Activated gamma-delta T cell treated with Interleukin-2 at 50 U/mL for 16 hours (primary cell): ENCODE measurements at regions not wholly inside any gene's neighbourhood (a gene's known extent, or its start where the extent isn't known, plus 50 kb on each side); places are given as distances from the start of the nearest gene placed in this dataset.

Experiments used
- DNase-seq: peaks from one replicate; pipeline ENCODE4 v3.0.0-alpha.2; 2020

DNA sequence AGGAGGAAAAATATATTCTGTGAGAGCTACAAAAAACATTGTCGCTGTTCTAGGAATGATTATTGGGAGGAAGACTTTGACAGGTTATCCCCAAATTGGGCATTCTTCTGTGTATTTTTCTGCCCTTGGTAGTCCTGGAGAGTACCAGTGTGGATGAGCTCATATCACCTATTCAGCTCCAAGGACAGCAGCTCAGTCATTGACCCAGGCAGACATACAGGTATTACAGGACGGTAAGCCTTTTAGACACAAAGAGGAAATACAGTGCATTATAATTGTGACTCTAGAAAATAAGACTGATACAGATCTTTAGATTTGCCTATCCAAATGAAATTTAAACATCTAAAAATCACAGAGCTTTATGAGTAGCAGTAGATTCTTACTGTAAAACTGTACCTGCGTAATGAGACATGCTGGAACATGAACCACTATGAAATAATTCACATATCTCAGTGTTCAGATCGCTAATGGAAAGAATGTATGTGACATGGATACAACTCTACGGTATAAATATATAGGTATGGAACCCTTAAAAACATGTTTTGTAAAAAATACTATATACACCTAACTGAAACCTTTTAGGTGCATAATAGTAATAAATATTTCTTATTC lies 56.0 kb downstream of the PLK2 start:
- no peak for DNase-seq

GRCh38 chr5:58401701-58402100 lies 58.2 kb downstream of the PLK2 start:
- DNase-seq, result no peak

DNA sequence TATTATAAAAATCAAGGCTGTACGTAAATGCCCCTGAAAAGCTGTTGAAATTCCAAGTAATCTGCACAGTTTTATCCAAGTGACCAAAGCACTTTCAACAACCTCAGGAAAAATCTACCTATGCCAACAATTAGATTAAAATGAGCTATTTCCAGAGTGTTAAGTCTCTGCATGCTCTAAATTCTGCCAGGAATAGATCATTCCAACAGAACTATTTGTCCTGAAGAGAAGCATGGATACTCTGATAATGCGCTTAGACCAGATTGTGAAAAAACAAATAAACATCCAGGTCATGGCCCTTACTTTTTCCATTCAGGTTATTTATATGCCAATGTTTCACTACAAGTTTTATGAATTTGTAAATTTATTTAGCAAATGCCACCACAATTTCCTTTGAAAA lies 59.1 kb downstream of the PLK2 start:
- no peak for DNase-seq

GRCh38 chr5:58399951-58400350 lies 59.9 kb downstream of the PLK2 start:
- DNase-seq, result no peak

- DNase-seq, result no peak
Observed at GRCh38 chr5:58394339-58394738, 65.5 kb downstream of the PLK2 start.

DNA sequence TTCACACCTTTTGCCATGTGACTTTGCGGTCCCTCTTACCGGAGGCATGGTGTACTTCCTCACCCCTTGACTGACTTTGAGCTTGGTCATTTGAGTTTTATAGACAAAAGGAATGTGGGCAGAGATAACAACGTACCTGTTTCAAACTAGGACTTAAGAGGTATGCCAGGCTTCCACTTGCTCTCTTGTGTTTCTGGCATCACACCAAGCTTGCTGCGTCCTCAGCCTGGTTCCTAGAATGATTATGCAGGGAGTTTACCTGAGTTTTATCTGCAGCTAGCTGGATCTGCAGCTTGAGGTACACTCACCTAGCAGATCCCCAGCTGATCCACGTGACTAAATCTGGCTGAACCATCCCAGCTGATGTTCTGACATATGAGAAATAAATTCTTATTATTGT lies 66.2 kb downstream of the PLK2 start:
- DNase-seq, result no peak

- DNase-seq, result no peak
Observed at GRCh38 chr5:58392496-58392895, 67.4 kb downstream of the PLK2 start.

GRCh38 chr5:58383448-58383847 lies 76.4 kb downstream of the PLK2 start:
- DNase-seq, result no peak

DNA sequence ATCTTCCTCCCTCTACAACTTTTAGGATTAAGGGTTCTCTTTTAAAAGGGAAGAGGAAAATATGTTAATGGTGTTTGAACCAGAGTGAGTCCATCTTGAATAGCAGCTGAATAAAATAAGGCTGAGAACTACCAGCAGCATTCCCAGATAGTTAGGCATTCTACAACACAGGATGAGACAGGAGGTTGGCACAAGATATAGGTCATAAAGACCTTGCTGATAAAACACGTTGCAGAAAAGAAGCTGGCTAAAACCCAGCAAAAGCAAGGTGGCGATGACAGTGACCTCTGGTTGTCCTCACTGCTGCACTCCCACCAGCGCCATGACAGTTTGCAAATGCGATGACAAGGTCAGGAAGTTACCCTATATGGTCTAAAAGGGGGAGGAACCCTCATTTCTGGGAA lies 77.8 kb downstream of the PLK2 start:
- no peak for DNase-seq

DNA sequence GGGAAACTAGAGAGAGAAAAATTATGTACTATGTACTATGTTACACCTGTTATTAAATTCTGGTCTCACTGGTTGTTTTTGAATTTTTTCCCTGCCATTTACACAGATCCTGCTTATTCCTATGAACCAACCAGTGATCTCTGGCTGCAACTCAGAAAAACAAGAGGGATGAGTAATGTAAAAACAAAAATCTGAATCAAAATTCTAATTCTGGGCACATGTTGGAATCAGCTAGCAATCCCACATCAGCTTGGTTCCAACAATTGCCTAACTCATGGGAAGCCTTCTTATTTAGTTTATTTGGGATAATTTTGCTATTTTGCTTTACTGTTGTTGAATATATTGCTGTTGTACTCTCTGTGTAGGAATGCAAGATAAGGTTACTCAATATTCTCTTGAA lies 78.3 kb downstream of the PLK2 start:
- DNase-seq, result no peak

GRCh38 chr5:58380655-58381054 lies 79.2 kb downstream of the PLK2 start:
- no peak for DNase-seq

DNA sequence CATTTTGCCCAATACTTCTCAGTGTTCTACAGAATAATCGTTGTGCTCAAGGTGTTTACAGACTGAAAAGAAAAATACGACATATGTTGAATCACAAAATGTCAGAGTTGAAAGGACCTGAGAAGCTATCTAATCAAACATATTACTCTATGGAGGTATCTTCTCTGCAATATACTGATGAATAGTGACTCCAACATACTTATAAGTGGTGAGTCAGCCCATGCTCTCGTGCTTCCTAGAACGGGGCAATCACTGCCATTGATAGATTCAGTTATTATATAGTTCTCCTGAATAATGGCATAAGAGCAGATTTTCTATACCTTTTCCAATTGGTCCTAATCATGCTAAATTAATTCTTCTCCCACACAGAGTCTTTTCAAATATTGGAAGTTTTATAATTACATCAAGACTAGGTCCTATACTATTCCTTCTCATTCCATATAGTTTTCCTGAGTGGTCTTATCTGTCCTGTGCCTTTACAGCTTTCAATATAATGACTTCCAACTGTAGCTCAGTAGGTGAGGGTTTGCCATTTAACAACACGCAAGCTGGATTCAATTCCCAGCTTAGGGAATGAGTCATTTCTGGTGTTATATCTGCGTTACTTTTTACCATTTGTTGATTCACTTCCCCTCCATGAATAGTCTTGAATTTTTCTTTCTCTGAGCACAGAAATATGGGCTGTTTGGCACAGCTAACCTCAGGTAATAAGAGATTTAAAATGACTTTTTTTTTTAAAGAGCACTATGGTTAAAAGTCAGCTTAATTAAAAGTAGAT lies 81.1 kb downstream of the PLK2 start:
- no peak for DNase-seq

GRCh38 chr5:58370606-58371005 lies 89.3 kb downstream of the PLK2 start:
- no peak for DNase-seq

- no peak for DNase-seq
Observed at GRCh38 chr5:58369513-58370190, 90.2 kb downstream of the PLK2 start.

DNA sequence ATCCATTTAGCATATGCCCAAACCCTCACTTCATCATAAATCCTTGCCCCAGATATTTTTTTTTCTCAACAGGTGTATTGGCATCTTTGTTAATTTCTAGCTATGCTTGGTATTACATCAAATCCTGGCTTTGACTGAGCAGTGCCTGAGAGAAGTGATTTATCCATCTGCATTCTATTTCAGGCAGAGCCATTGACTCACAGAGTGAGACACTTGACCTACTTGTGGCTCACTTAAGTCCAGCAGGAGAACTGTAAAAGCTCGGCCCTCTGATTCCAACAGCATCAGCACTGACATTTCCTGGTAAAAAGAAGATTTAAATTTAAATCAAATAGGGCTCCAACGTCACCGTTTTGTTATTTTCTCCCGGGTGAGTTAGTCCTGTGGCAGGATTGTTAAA lies 93.4 kb downstream of the PLK2 start:
- no peak for DNase-seq

GRCh38 chr5:58365791-58366190 lies 94.1 kb downstream of the PLK2 start:
- DNase-seq, result no peak

DNA sequence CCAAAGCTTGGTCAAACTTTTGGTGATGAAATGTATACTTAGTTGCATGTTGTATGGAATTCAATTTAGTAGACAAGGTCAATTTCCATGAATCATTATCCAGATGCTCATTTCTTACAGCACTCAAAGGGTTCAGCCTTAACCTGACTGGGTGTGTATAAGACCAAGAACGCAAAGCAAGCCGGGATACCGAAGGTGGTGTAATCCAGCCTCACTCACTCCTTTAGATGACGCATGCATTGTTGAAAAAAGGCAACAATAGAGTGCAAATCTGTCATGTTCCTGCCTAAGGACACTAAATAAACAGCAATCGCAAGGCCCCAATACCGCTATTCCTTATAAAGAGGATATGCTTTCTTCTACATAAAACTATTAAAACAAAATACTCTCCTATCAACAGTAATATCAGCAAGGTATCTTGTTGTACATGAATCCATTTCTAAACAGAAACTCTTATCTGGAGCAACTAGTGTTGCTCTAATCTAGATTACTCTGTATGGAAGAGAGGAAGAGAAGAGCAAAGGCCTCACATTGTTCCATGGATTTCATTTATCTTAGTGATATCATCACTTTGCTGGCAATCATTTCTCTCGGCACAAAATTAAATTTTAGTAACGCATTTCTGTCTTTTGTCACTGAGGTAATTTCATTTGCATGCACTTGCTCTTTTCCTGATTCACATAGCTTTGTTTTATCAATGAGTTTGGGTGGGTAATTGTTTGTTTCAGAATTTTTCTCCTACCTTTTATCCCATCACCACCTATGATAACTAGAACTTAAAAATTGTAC lies 96.2 kb downstream of the PLK2 start:
- no peak for DNase-seq

- DNase-seq, result no peak
Observed at GRCh38 chr5:58362135-58362534, 97.8 kb downstream of the PLK2 start.

DNA sequence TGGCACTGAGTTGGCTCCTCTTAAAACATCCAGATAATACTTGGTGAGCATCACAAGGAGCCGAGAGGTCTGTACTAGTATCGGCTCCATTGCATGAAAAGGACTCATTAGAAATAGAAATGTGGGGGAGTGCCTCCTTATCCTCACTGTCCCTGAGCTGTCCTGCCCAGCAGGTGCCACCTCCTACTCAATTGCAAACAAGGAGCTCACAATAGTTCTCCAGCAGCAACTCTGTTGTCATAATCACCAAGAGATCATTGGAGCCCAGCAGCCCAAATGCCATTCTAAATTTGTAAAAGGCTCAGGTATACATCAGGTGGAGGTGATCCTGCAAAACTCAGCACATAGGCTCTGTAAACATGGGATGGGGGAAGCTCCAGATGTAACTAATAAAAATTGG lies 99.1 kb downstream of the PLK2 start:
- DNase-seq, result no peak

DNA sequence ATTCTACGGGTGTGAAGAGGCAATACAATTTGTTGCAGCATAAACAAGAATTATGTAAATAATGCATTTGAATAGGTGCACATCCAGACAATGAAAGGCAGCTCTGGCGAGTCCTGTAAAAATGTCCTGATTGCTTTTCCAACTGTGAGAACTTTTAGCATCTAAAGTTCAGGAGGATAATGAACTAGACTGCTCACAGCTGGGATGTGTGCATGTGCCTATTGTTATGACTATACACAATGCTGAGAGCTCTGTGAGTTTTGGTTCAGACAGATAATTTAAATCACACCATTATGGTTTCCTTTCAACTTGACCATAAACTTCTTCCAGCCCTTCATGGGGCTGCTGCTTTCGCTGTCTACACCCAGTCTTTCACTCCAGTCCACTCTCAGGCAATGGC lies 99.9 kb downstream of the PLK2 start:
- DNase-seq, result no peak

DNA sequence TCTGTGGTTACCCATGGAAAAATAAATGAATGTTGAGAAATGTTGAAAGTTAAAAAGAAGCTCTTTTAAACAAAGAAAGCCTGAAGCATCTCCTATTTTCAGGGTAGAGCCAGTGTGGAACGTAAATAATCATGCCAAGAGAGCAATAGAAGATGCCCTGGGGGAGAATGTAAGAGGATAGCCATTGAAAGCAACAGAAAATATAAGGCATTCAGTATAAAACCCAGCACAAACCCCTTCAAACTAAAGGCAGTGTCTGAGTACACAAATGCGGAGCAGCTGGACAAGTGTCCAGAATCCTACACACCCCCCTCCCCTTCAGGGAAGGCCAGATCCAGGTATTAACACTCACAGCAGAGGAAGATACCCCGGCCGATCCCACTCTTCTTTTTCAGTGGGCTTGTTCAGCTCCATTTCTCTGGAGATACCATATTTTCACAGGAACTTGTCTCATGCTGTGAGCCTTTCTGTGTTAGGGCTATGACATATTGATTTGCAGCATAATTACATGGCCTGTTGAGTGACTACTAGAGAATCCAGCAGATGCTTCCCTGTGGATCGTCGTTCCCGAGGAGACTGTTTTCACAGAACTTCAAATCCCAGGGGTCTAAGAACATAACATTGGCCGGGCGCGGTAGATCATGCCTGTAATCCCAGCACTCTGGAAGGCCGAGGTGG lies 101.2 kb downstream of the PLK2 start:
- DNase-seq, result no peak

GRCh38 chr5:58357799-58358500 lies 101.9 kb downstream of the PLK2 start:
- DNase-seq, result no peak
